ACC112 (cell line): ENCODE measurements at regions not wholly inside any gene's neighbourhood (a gene's known extent, or its start where the extent isn't known, plus 50 kb on each side); places are given as distances from the start of the nearest gene placed in this dataset.

ENCODE experiments used
- H2AFZ ChIP-seq: fragments of 200-600 bp; sonication (generic); one replicate; pipeline ENCODE4 v1.6.0; 2017; ENCODE audit warnings: antibody characterized with exemption, low read length; ENCODE audit not compliant: unreplicated experiment
- H3K27ac ChIP-seq: fragments of 200-600 bp; sonication (generic); 2 replicates; pipeline ENCODE4 v1.5.1; 2014; ENCODE audit warnings: low read depth, mild to moderate bottlenecking, antibody characterized with exemption, low read length, moderate library complexity
- H3K27me3 ChIP-seq: fragments of 200-600 bp; sonication (generic); 2 replicates; pipeline ENCODE4 v1.6.1; 2014; ENCODE audit warnings: mild to moderate bottlenecking, antibody characterized with exemption, low read length, moderate library complexity, mixed read lengths; ENCODE audit not compliant: insufficient read depth
- H3K36me3 ChIP-seq: fragments of 200-600 bp; sonication (generic); 2 replicates; pipeline ENCODE4 v1.6.1; 2016; ENCODE audit warnings: mild to moderate bottlenecking, antibody characterized with exemption, low read length, moderate library complexity, mixed read lengths; ENCODE audit not compliant: insufficient read depth
- H3K4me1 ChIP-seq: fragments of 200-600 bp; sonication (generic); one replicate; pipeline ENCODE4 v1.6.1; 2016; ENCODE audit warnings: low read length, mixed read lengths; ENCODE audit not compliant: insufficient read depth, unreplicated experiment, control insufficient read depth
- H3K4me3 ChIP-seq: fragments of 200-600 bp; sonication (generic); 2 replicates; pipeline ENCODE4 v1.5.1; 2014; ENCODE audit warnings: mild to moderate bottlenecking, low read depth, low read length
- H3K79me2 ChIP-seq: fragments of 200-600 bp; sonication (generic); one replicate; pipeline ENCODE4 v1.6.0; 2016; ENCODE audit warnings: low read length; ENCODE audit not compliant: control insufficient read depth, unreplicated experiment, insufficient read depth

- H3K79me2 ChIP-seq = no peaks in the 10 kb centered on the region
- H3K27ac ChIP-seq = peak overlapping the region; percentile 100
- H3K4me3 ChIP-seq = no peak overlapping the region
- H3K36me3 ChIP-seq = peaks cover 4% of the 10 kb centered on the region; the same call in 1 of the 2 replicates
- H2AFZ ChIP-seq = peak overlapping the region; percentile 9
- H3K4me1 ChIP-seq = peaks cover 75% of the 10 kb centered on the region
- no peaks in the 10 kb centered on the region for H3K27me3 ChIP-seq
These were observed 232.5 kb downstream of the IBTK start for GRCh38 chr6:82015043-82015442.

- H3K4me1 ChIP-seq = peaks cover 71% of the 10 kb centered on the region
- H3K27ac ChIP-seq = peak overlapping the region; percentile 100
- peaks cover 4% of the 10 kb centered on the region; the same call in 1 of the 2 replicates for H3K36me3 ChIP-seq
- no peaks in the 10 kb centered on the region for H3K27me3 ChIP-seq
- H3K4me3 ChIP-seq = peak overlapping the region; percentile 52; the same call in 1 of the 2 replicates
- H3K79me2 ChIP-seq = no peaks in the 10 kb centered on the region
- H2AFZ ChIP-seq = peak overlapping the region; percentile 52
These were observed 233.7 kb downstream of the IBTK start for GRCh38 chr6:82013561-82014530.

- no peak overlapping the region for H3K4me3 ChIP-seq
- no peaks in the 10 kb centered on the region for H3K27me3 ChIP-seq
- no peak overlapping the region for H3K27ac ChIP-seq
- H2AFZ ChIP-seq = no peak overlapping the region
- H3K79me2 ChIP-seq = no peaks in the 10 kb centered on the region
- peaks cover 5% of the 10 kb centered on the region for H3K36me3 ChIP-seq
- H3K4me1 ChIP-seq = peaks cover 13% of the 10 kb centered on the region
These were observed 241.4 kb downstream of the IBTK start for GRCh38 chr6:82006027-82006738.

- no peak overlapping the region for H2AFZ ChIP-seq
- H3K79me2 ChIP-seq = no peaks in the 10 kb centered on the region
- no peak overlapping the region for H3K27ac ChIP-seq
- no peaks in the 10 kb centered on the region; the same call in 1 of the 2 replicates for H3K36me3 ChIP-seq
- H3K4me3 ChIP-seq = no peak overlapping the region
- no peaks in the 10 kb centered on the region for H3K27me3 ChIP-seq
- H3K4me1 ChIP-seq = peaks cover 54% of the 10 kb centered on the region
These were observed 247.0 kb downstream of the IBTK start for GRCh38 chr6:82000551-82000950.

GRCh38 chr6:81999826-82000225 lies 247.3 kb upstream of the TENT5A start:
- no peak overlapping the region for H3K4me3 ChIP-seq
- peaks cover 62% of the 10 kb centered on the region for H3K4me1 ChIP-seq
- no peak overlapping the region for H2AFZ ChIP-seq
- H3K79me2 ChIP-seq = no peaks in the 10 kb centered on the region
- no peaks in the 10 kb centered on the region for H3K27me3 ChIP-seq
- no peaks in the 10 kb centered on the region for H3K36me3 ChIP-seq
- H3K27ac ChIP-seq = peak overlapping the region; percentile 99

- H2AFZ ChIP-seq = no peak overlapping the region
- H3K79me2 ChIP-seq = no peaks in the 10 kb centered on the region
- H3K27me3 ChIP-seq = no peaks in the 10 kb centered on the region
- H3K36me3 ChIP-seq = no peaks in the 10 kb centered on the region
- H3K4me1 ChIP-seq = peaks cover 64% of the 10 kb centered on the region
- peak overlapping the region; percentile 99 for H3K27ac ChIP-seq
- H3K4me3 ChIP-seq = no peak overlapping the region
These were observed 246.8 kb upstream of the TENT5A start for GRCh38 chr6:81999270-81999669.

GRCh38 chr6:81998432-81998831 lies 246.0 kb upstream of the TENT5A start:
- Histone ChIP-seq H3K36me3 (no peaks in the 10 kb centered on the region), H3K79me2 (no peaks in the 10 kb centered on the region), H3K4me3 (peak overlapping the region; percentile 2; the same call in 1 of the 2 replicates)

GRCh38 chr6:81997090-81997926 lies 244.8 kb upstream of the TENT5A start:
- Histone ChIP-seq H3K27ac (peak overlapping the region; percentile 99), H2AFZ (peak overlapping the region; percentile 2), H3K79me2 (no peaks in the 10 kb centered on the region), H3K4me1 (peaks cover 61% of the 10 kb centered on the region), H3K27me3 (no peaks in the 10 kb centered on the region), H3K4me3 (no peak overlapping the region), H3K36me3 (no peaks in the 10 kb centered on the region)

More at GRCh38 chr6:81998432-81998831, 246.0 kb upstream of the TENT5A start:
- peak overlapping the region; percentile 99 for H3K27ac ChIP-seq
- H2AFZ ChIP-seq = peak overlapping the region; percentile 2
- H3K4me1 ChIP-seq = peaks cover 64% of the 10 kb centered on the region
- H3K27me3 ChIP-seq = no peaks in the 10 kb centered on the region

GRCh38 chr6:81996414-81996813 lies 243.9 kb upstream of the TENT5A start:
- no peak overlapping the region for H2AFZ ChIP-seq
- H3K27ac ChIP-seq = peak overlapping the region; percentile 99
- H3K79me2 ChIP-seq = no peaks in the 10 kb centered on the region
- no peak overlapping the region for H3K4me3 ChIP-seq
- H3K36me3 ChIP-seq = no peaks in the 10 kb centered on the region
- no peaks in the 10 kb centered on the region for H3K27me3 ChIP-seq
- peaks cover 56% of the 10 kb centered on the region for H3K4me1 ChIP-seq
